Thyroid gland (tissue), 4 donors: ENCODE measurements at regions not wholly inside any gene's neighbourhood (a gene's known extent, or its start where the extent isn't known, plus 50 kb on each side); places are given as distances from the start of the nearest gene placed in this dataset.

Source experiments
- POLR2A ChIP-seq, 2 donors: fragments of 450-650 bp; IDR thresholded peaks; one replicate each; pipeline ENCODE4 v1.6.1; 2017; ENCODE audit warnings: antibody characterized with exemption in 2 of 2, mild to moderate bottlenecking in 2 of 2, moderate library complexity in 1 of 2
- TF ChIP-seq, protein P1 (sequence below), 6 experiments: fragments of 200-600 bp in 3 of 6; fragments of 450-650 bp in 3 of 6; sonication (generic) in 3 of 6; IDR thresholded peaks; one replicate each; pipeline ENCODE4 v1.5.1; 2016 to 2019; ENCODE audit warnings: antibody characterized with exemption in 6 of 6, mild to moderate bottlenecking in 2 of 6, inconsistent platforms in 1 of 6, moderate library complexity in 1 of 6

DNA sequence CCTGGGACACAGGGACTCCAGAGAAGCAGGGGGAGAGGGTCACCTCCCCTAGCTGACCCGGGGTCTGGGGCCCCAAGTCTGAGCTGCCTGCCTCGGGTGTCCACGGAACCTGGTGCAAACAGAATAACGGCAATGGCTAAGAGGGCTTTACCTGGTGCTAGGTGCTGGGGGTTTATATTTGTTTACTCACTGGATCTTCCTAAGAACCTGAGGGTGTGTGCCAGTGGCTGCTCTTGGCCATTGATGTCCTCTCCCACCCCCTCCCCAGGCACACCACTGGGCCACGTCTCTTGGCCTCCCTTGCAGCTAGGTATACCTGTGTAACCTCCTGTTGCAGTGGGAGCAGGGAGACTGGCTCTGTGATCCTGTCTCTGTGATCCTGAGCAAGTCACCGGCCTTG, 157.9 kb upstream of the MLN start:
- TF ChIP-seq, protein P1, sequence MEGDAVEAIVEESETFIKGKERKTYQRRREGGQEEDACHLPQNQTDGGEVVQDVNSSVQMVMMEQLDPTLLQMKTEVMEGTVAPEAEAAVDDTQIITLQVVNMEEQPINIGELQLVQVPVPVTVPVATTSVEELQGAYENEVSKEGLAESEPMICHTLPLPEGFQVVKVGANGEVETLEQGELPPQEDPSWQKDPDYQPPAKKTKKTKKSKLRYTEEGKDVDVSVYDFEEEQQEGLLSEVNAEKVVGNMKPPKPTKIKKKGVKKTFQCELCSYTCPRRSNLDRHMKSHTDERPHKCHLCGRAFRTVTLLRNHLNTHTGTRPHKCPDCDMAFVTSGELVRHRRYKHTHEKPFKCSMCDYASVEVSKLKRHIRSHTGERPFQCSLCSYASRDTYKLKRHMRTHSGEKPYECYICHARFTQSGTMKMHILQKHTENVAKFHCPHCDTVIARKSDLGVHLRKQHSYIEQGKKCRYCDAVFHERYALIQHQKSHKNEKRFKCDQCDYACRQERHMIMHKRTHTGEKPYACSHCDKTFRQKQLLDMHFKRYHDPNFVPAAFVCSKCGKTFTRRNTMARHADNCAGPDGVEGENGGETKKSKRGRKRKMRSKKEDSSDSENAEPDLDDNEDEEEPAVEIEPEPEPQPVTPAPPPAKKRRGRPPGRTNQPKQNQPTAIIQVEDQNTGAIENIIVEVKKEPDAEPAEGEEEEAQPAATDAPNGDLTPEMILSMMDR (IDR thresholded peaks at IDR 0.05) = no peak
- TF ChIP-seq POLR2A (IDR thresholded peaks at IDR 0.05) = no peak
